Prostate gland (tissue), 2 donors: ENCODE measurements at regions not wholly inside any gene's neighbourhood (a gene's known extent, or its start where the extent isn't known, plus 50 kb on each side); places are given as distances from the start of the nearest gene placed in this dataset.

Experiments
- DNase-seq: peaks from one replicate; pipeline ENCODE4 v3.0.0-alpha.2; 2019; ENCODE audit warnings: low spot score
- H3K27ac ChIP-seq, 2 donors: fragments of 200-600 bp; sonication (generic); 2 replicates each; pipeline ENCODE4 v1.5.1; 2017 to 2019
- H3K27me3 ChIP-seq: fragments of 200-600 bp; sonication (generic); replicated peaks from 2 replicates; pipeline ENCODE4 v1.5.1; 2019; ENCODE audit not compliant: insufficient read depth
- H3K36me3 ChIP-seq, 2 donors: fragments of 200-600 bp; sonication (generic); 1 replicate in 1 of 2; 2 replicates in 1 of 2; pipeline versions ENCODE4 v1.5.1 to v1.8.1; 2017 to 2019
- H3K4me1 ChIP-seq: fragments of 200-600 bp; sonication (generic); replicated peaks from 2 replicates; pipeline ENCODE4 v1.5.1; 2019
- H3K4me3 ChIP-seq, 2 donors: fragments of 200-600 bp; sonication (generic); 2 replicates each; pipeline ENCODE4 v1.5.1; 2017 to 2019
- H3K9me3 ChIP-seq: fragments of 200-600 bp; sonication (generic); 2 replicates; pipeline ENCODE4 v1.5.1; 2017
- CTCF ChIP-seq, 4 experiments: fragments of 200-600 bp in 2 of 4; fragments of 450-650 bp in 2 of 4; sonication (generic) in 2 of 4; IDR thresholded peaks; 1 replicate in 3 of 4; 2 replicates in 1 of 4; pipeline ENCODE4 v1.5.1; 2016 to 2019; ENCODE audit warnings: antibody characterized with exemption in 4 of 4, mild to moderate bottlenecking in 2 of 4, moderate library complexity in 2 of 4
- POLR2A ChIP-seq: fragments of 450-650 bp; IDR thresholded peaks from one replicate; pipeline ENCODE4 v1.6.1; 2016; ENCODE audit warnings: antibody characterized with exemption, mild to moderate bottlenecking
- POLR2AphosphoS5 ChIP-seq: sonication (generic); formaldehyde crosslinking; IDR thresholded peaks from one replicate; pipeline ENCODE4 v1.6.1; 2017; ENCODE audit warnings: antibody characterized with exemption
- WGBS: methylation state at CpG from one replicate; pipeline ENCODE4 v1.1.5; 2018; 5-methylcytosine and 5-hydroxymethylcytosine counted together
- intact Hi-C: fragments of 100-400 bp; cut with DNase I; formaldehyde crosslinking; loops from one replicate; pipeline ENCODE4 v1.14.2; 2022

- no peaks in the 10 kb centered on the region for H3K36me3 ChIP-seq
- intact Hi-C loops: no loop called here
- H3K4me3 ChIP-seq: no peak overlapping the region
- DNase-seq: no peak
- H3K4me1 ChIP-seq: no peaks in the 10 kb centered on the region
- H3K9me3 ChIP-seq: no peaks in the 10 kb centered on the region
- no peak overlapping the region for H3K27ac ChIP-seq
- H3K27me3 ChIP-seq: no peaks in the 10 kb centered on the region
- 69% methylated on average over 2 of the region's 2 CpGs for WGBS
- no peak for TF ChIP-seq CTCF (IDR thresholded peaks at IDR 0.05)
- no peak for TF ChIP-seq POLR2AphosphoS5
- no peak for TF ChIP-seq POLR2A
Observed at GRCh38 chr10:33901166-33901565, 566.7 kb upstream of the NRP1 start.

GRCh38 chr10:33900596-33900995 is 566.1 kb upstream of the NRP1 start:
- H3K4me3 ChIP-seq: no peak overlapping the region
- DNase-seq: no peak
- no peaks in the 10 kb centered on the region for H3K27me3 ChIP-seq
- no peaks in the 10 kb centered on the region for H3K36me3 ChIP-seq
- H3K27ac ChIP-seq: peak overlapping the region in 1 of 2 donors; percentile 25
- WGBS: 49% methylated on average over 2 of the region's 2 CpGs
- no peak for TF ChIP-seq POLR2A
- TF ChIP-seq CTCF (IDR thresholded peaks at IDR 0.05): no peak
- TF ChIP-seq POLR2AphosphoS5: no peak
- H3K4me1 ChIP-seq: no peaks in the 10 kb centered on the region
- intact Hi-C loops: no loop called here
- H3K9me3 ChIP-seq: no peaks in the 10 kb centered on the region

- Histone ChIP-seq H3K4me1 (no peaks in the 10 kb centered on the region), H3K36me3 (no peaks in the 10 kb centered on the region), H3K4me3 (no peak overlapping the region), H3K9me3 (no peaks in the 10 kb centered on the region), H3K27ac (peak overlapping the region; percentile 25 to 26), H3K27me3 (no peaks in the 10 kb centered on the region)
- peak; percentile 35 for DNase-seq
- intact Hi-C loops: no loop called here
- WGBS: 12% methylated on average over 5 of the region's 5 CpGs
- TF ChIP-seq POLR2AphosphoS5: peak; percentile 88
- TF ChIP-seq CTCF (IDR thresholded peaks at IDR 0.05): no peak
Observed at GRCh38 chr10:33899578-33900531, 565.4 kb upstream of the NRP1 start.

GRCh38 chr10:33897291-33897752 is 562.9 kb upstream of the NRP1 start:
- Histone ChIP-seq H3K36me3 (no peaks in the 10 kb centered on the region), H3K4me3 (no peak overlapping the region), H3K27ac (peak overlapping the region in 1 of 2 donors; percentile 5), H3K4me1 (no peaks in the 10 kb centered on the region), H3K9me3 (no peaks in the 10 kb centered on the region), H3K27me3 (no peaks in the 10 kb centered on the region)
- DNase-seq: peak; percentile 62
- no peak for TF ChIP-seq CTCF (IDR thresholded peaks at IDR 0.05)
- TF ChIP-seq POLR2A: no peak
- TF ChIP-seq POLR2AphosphoS5: peak; percentile 64
- intact Hi-C loops: no loop called here
- 26% methylated on average over 6 of the region's 6 CpGs for WGBS

GRCh38 chr10:33893506-33893905 is 559.0 kb upstream of the NRP1 start:
- no peak for DNase-seq
- Histone ChIP-seq H3K27ac (no peak overlapping the region), H3K36me3 (no peaks in the 10 kb centered on the region), H3K4me1 (no peaks in the 10 kb centered on the region), H3K9me3 (no peaks in the 10 kb centered on the region), H3K4me3 (no peak overlapping the region), H3K27me3 (no peaks in the 10 kb centered on the region)
- TF ChIP-seq CTCF (IDR thresholded peaks at IDR 0.05) (no peak), POLR2A (no peak), POLR2AphosphoS5 (no peak)
- intact Hi-C loops: no loop called here
